PC-3 (cell line): ENCODE measurements at regions not wholly inside any gene's neighbourhood (a gene's known extent, or its start where the extent isn't known, plus 50 kb on each side); places are given as distances from the start of the nearest gene placed in this dataset.

ENCODE experiments used
- ATAC-seq: fragments of 200-7000 bp; cut with Tn5 transposase; 2 replicates; pipeline ENCODE4 v1.9.1; 2020; ENCODE audit warnings: mild to moderate bottlenecking, moderate library complexity
- BruUV-seq: library from RNA; stranded (reverse); fragments of 400-500 nt; replicated peaks from 2 replicates; lab custom pipeline; 2021; lab: Mats Ljungman, UMichigan
- CTCF ChIA-PET: fragments of 300-600 bp; sonication (Branson Sonifier 250); formaldehyde crosslinking; loops from one replicate; lab custom pipeline; 2022; ENCODE audit warnings: antibody characterized with exemption; lab: Charles Lee
- POLR2A ChIA-PET: fragments of 300-600 bp; sonication (Branson Sonifier 250); formaldehyde crosslinking; loops from one replicate; lab custom pipeline; 2022; ENCODE audit warnings: antibody characterized with exemption; ENCODE audit not compliant: unreplicated experiment; lab: Charles Lee
- DNase-seq: peaks from one replicate; pipeline ENCODE4 v3.0.0-alpha.2; 2015
- H2AFZ ChIP-seq: fragments of 300-600 bp; sonication (generic); 2 replicates; pipeline ENCODE4 v1.6.0; 2016; ENCODE audit warnings: antibody characterized with exemption, low read length
- H3F3A ChIP-seq: fragments of 300-600 bp; sonication (generic); one replicate; pipeline ENCODE4 v1.6.0; 2017; ENCODE audit warnings: antibody characterized with exemption, low read length, control low read depth, mild to moderate bottlenecking; ENCODE audit not compliant: unreplicated experiment
- H3K27ac ChIP-seq: fragments of 300-600 bp; sonication (generic); 2 replicates; pipeline ENCODE4 v1.5.1; 2016; ENCODE audit warnings: mild to moderate bottlenecking, low read length
- H3K27me3 ChIP-seq: fragments of 300-600 bp; sonication (generic); 2 replicates; pipeline ENCODE4 v1.6.1; 2016; ENCODE audit warnings: low read length, mixed read lengths
- H3K36me3 ChIP-seq: fragments of 300-600 bp; sonication (generic); 2 replicates; pipeline ENCODE4 v1.6.1; 2016; ENCODE audit warnings: low read depth, mixed run types, low read length, mixed read lengths
- H3K4me1 ChIP-seq: fragments of 300-600 bp; sonication (generic); 2 replicates; pipeline ENCODE4 v1.5.1; 2016; ENCODE audit warnings: low read length; ENCODE audit not compliant: insufficient read depth
- H3K4me2 ChIP-seq: fragments of 300-600 bp; sonication (generic); 2 replicates; pipeline ENCODE4 v1.6.0; 2016; ENCODE audit warnings: low read length
- H3K4me3 ChIP-seq: fragments of 300-600 bp; sonication (generic); 2 replicates; pipeline ENCODE4 v1.5.1; 2016; ENCODE audit warnings: mild to moderate bottlenecking, low read length, mixed read lengths
- H3K79me2 ChIP-seq: fragments of 300-600 bp; sonication (generic); 2 replicates; pipeline ENCODE4 v1.6.1; 2017; ENCODE audit warnings: low read length, mixed read lengths
- H3K9ac ChIP-seq: fragments of 300-600 bp; sonication (generic); 2 replicates; pipeline ENCODE4 v1.6.0; 2016; ENCODE audit warnings: mild to moderate bottlenecking, low read length
- H3K9me2 ChIP-seq: fragments of 300-600 bp; sonication (generic); replicated peaks from 2 replicates; pipeline ENCODE4 v1.6.1; 2016; ENCODE audit warnings: mixed run types, low read length, mixed read lengths
- H3K9me3 ChIP-seq: fragments of 300-600 bp; sonication (generic); 2 replicates; pipeline ENCODE4 v1.6.1; 2016; ENCODE audit warnings: low read length, mixed read lengths
- H4K20me1 ChIP-seq: fragments of 300-600 bp; sonication (generic); 2 replicates; pipeline ENCODE4 v1.6.1; 2016; ENCODE audit warnings: low read length, mixed read lengths
- CTCF ChIP-seq: fragments of 300-600 bp; sonication (generic); conservative IDR thresholded peaks from 2 replicates; pipeline ENCODE4 v1.5.1; 2017; ENCODE audit warnings: antibody characterized with exemption, low read depth, mild to moderate bottlenecking, low read length
- EZH2 ChIP-seq: fragments of 300-600 bp; sonication (generic); IDR thresholded peaks from one replicate; pipeline ENCODE4 v1.6.1; 2017; ENCODE audit warnings: antibody characterized with exemption, mild to moderate bottlenecking, low read length; ENCODE audit not compliant: unreplicated experiment
- EZH2phosphoT487 ChIP-seq: fragments of 300-600 bp; sonication (generic); IDR thresholded peaks from 2 replicates; pipeline ENCODE4 v1.6.1; 2018; ENCODE audit warnings: mild to moderate bottlenecking, antibody characterized with exemption, low read length, borderline replicate concordance
- intact Hi-C: fragments of 100-400 bp; cut with micrococcal nuclease; formaldehyde crosslinking; loops from 2 replicates; pipeline ENCODE4 v1.9.0; 2023

DNA sequence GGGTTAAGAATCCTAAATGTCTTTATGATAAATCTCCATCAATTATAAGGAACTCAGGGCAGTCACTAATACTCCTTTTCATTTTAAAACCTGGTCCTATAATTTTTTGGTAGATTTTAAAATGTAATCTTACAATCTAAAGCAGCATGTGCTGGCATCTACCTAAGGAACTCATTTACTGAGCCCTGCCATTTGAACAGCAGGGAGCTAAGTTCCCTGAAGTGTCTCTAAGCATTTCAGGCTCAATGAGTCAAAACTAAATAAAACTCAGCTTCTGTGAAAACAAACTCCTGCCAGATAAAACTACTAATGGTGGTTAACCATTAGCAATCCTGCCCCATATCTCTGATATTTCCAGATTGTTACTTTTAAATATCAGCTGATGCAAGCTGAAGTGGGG lies 1371.8 kb upstream of the PRMT6 start:
- intact Hi-C loops, result no loop called here
- no peak for DNase-seq
- no TSS peak for BruUV-seq
- H2AFZ ChIP-seq, result no peak overlapping the region
- H3K79me2 ChIP-seq, result no peaks in the 10 kb centered on the region
- no peaks in the 10 kb centered on the region for H3K27me3 ChIP-seq
- no peak for ATAC-seq
- H3F3A ChIP-seq, result no peaks in the 10 kb centered on the region
- ChIA-PET CTCF (interaction anchor here (0.6 kb wide), 1 partner anchor 20 kb away, joined by 3 read pairs; no protein-coding TSS in a partner anchor), POLR2A (no interaction called here)
- no peaks in the 10 kb centered on the region for H4K20me1 ChIP-seq
- H3K9me2 ChIP-seq, result no peaks in the 10 kb centered on the region
- H3K4me1 ChIP-seq, result no peaks in the 10 kb centered on the region
- H3K9ac ChIP-seq, result no peak overlapping the region
- no peak for TF ChIP-seq EZH2
- TF ChIP-seq CTCF, result no peak
- TF ChIP-seq EZH2phosphoT487, result no peak
- no peaks in the 10 kb centered on the region for H3K36me3 ChIP-seq
- H3K4me3 ChIP-seq, result no peak overlapping the region
- no peaks in the 10 kb centered on the region for H3K9me3 ChIP-seq
- no peak overlapping the region for H3K27ac ChIP-seq
- no peak overlapping the region for H3K4me2 ChIP-seq

- Histone ChIP-seq H3K4me1 (no peaks in the 10 kb centered on the region), H3K4me2 (no peak overlapping the region), H3K9me2 (no peaks in the 10 kb centered on the region), H3K79me2 (no peaks in the 10 kb centered on the region), H3K27ac (no peak overlapping the region), H3K9ac (no peak overlapping the region), H2AFZ (no peak overlapping the region), H3K9me3 (no peaks in the 10 kb centered on the region), H3K27me3 (no peaks in the 10 kb centered on the region), H3K36me3 (no peaks in the 10 kb centered on the region), H4K20me1 (no peaks in the 10 kb centered on the region), H3K4me3 (no peak overlapping the region), H3F3A (no peaks in the 10 kb centered on the region)
- intact Hi-C loops, result no loop called here
- BruUV-seq, result no TSS peak
- DNase-seq (no peak), ATAC-seq (no peak)
- TF ChIP-seq EZH2 (no peak), CTCF (no peak), EZH2phosphoT487 (no peak)
- ChIA-PET POLR2A (no interaction called here), CTCF (no interaction called here)
Observed at GRCh38 chr1:105686026-105686425, 1370.4 kb upstream of the PRMT6 start.

DNA sequence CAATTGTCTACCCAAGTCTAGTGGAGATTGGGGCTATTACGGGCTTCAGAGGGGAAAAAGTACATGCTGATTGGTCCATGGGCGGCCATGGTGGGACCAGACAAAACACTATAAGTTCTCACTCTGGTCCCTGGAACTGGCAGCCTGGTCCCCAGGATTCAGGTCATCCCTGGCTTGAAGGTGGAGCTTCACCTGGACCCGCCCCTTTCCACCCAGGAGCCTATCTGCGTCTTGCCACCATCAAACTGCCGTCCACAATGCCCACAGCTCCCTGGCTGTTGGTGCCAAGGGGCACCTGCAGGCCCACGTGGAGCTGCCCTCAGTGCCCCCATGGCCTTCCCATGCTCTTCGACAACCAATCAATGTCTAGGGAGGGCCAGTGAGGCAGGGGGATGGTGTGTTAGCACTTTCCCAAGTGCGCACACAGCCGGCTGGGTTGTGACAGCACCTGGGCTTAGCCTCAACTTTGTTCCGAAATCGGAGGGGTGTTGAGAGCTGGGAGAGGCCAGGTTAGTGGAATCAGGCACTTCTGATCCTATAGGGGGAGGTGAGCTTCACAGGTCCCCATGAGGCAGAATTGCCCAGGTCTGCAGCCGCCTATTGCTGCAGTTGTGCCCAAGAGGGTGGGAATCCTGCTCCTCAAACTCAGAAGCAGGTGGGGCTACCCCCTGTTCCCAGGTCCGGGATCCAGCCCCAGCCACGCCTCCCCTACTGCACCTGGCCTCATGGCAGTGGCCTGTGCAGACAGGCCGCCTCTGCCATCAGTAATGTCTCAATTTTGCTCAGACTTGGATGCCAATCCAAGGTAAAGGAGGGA lies 1369.4 kb upstream of the PRMT6 start:
- POLR2A ChIA-PET, result no interaction called here
- H3K9ac ChIP-seq, result no peak overlapping the region
- H3K4me2 ChIP-seq, result no peak overlapping the region
- no peak overlapping the region for H3K27ac ChIP-seq
- no peaks in the 10 kb centered on the region for H3K9me2 ChIP-seq
- CTCF ChIA-PET, result no interaction called here
- intact Hi-C loops, result no loop called here
- no peaks in the 10 kb centered on the region for H3K9me3 ChIP-seq
- no peaks in the 10 kb centered on the region for H3K4me1 ChIP-seq
- no peaks in the 10 kb centered on the region for H3F3A ChIP-seq
- H3K27me3 ChIP-seq, result no peaks in the 10 kb centered on the region
- H3K4me3 ChIP-seq, result no peak overlapping the region
- no peaks in the 10 kb centered on the region for H3K36me3 ChIP-seq
- no peak overlapping the region for H2AFZ ChIP-seq
- no TSS peak for BruUV-seq
- TF ChIP-seq CTCF, result no peak
- ATAC-seq (no peak), DNase-seq (no peak)
- no peaks in the 10 kb centered on the region for H3K79me2 ChIP-seq
- H4K20me1 ChIP-seq, result no peaks in the 10 kb centered on the region
